ENCODE measurements at regions not wholly inside any gene's neighbourhood (a gene's known extent, or its start where the extent isn't known, plus 50 kb on each side); places are given as distances from the start of the nearest gene placed in this dataset.

GRCh38 chr5:87765009-87765408 lies 352.3 kb upstream of the CCNH start:
- no peaks in the 10 kb centered on the region for H3K36me3 ChIP-seq (ENCODE audit: control insufficient read depth, insufficient read depth, low read length)
- no peaks in the 10 kb centered on the region for H3K27me3 ChIP-seq (ENCODE audit: control insufficient read depth, insufficient read depth, low read length)
- no peaks in the 10 kb centered on the region for H3K4me1 ChIP-seq (ENCODE audit: control insufficient read depth, insufficient read depth, low read length)
- H3K9ac ChIP-seq (ENCODE audit: low read depth, low read length) = no peak overlapping the region
- H3K4me3 ChIP-seq (ENCODE audit: low read depth, low read length) = no peak overlapping the region
- H3K9me3 ChIP-seq (ENCODE audit: control insufficient read depth, insufficient read depth, low read length) = no peaks in the 10 kb centered on the region

GRCh38 chr5:87762631-87763030 lies 349.9 kb upstream of the CCNH start:
- no peaks in the 10 kb centered on the region for H3K36me3 ChIP-seq (ENCODE audit: control insufficient read depth, insufficient read depth, low read length)
- H3K9me3 ChIP-seq (ENCODE audit: control insufficient read depth, insufficient read depth, low read length) = no peaks in the 10 kb centered on the region
- H3K4me1 ChIP-seq (ENCODE audit: control insufficient read depth, insufficient read depth, low read length) = no peaks in the 10 kb centered on the region
- no peaks in the 10 kb centered on the region for H3K27me3 ChIP-seq (ENCODE audit: control insufficient read depth, insufficient read depth, low read length)
- no peak overlapping the region for H3K4me3 ChIP-seq (ENCODE audit: low read depth, low read length)
- H3K9ac ChIP-seq (ENCODE audit: low read depth, low read length) = no peak overlapping the region

- H3K9me3 ChIP-seq (ENCODE audit: control insufficient read depth, insufficient read depth, low read length) = no peaks in the 10 kb centered on the region
- H3K36me3 ChIP-seq (ENCODE audit: control insufficient read depth, insufficient read depth, low read length) = no peaks in the 10 kb centered on the region
These were observed 344.2 kb upstream of the CCNH start for GRCh38 chr5:87756951-87757350.

GRCh38 chr5:87755360-87755759 lies 342.6 kb upstream of the CCNH start:
- Histone ChIP-seq H3K4me1 (ENCODE audit: control insufficient read depth, insufficient read depth, low read length) (peaks cover 17% of the 10 kb centered on the region), H3K9ac (ENCODE audit: low read depth, low read length) (no peak overlapping the region), H3K27me3 (ENCODE audit: control insufficient read depth, insufficient read depth, low read length) (no peaks in the 10 kb centered on the region), H3K9me3 (ENCODE audit: control insufficient read depth, insufficient read depth, low read length) (no peaks in the 10 kb centered on the region), H3K4me3 (ENCODE audit: low read depth, low read length) (no peak overlapping the region), H3K36me3 (ENCODE audit: control insufficient read depth, insufficient read depth, low read length) (no peaks in the 10 kb centered on the region)

More at GRCh38 chr5:87756951-87757350, 344.2 kb upstream of the CCNH start:
- Histone ChIP-seq H3K4me1 (ENCODE audit: control insufficient read depth, insufficient read depth, low read length) (peaks cover 17% of the 10 kb centered on the region), H3K4me3 (ENCODE audit: low read depth, low read length) (no peak overlapping the region), H3K27me3 (ENCODE audit: control insufficient read depth, insufficient read depth, low read length) (no peaks in the 10 kb centered on the region), H3K9ac (ENCODE audit: low read depth, low read length) (no peak overlapping the region)

GRCh38 chr5:87754009-87754757 lies 341.5 kb upstream of the CCNH start:
- no peak overlapping the region for H3K4me3 ChIP-seq (ENCODE audit: low read depth, low read length)
- H3K36me3 ChIP-seq (ENCODE audit: control insufficient read depth, insufficient read depth, low read length) = no peaks in the 10 kb centered on the region
- peaks cover 17% of the 10 kb centered on the region for H3K4me1 ChIP-seq (ENCODE audit: control insufficient read depth, insufficient read depth, low read length)
- no peak overlapping the region for H3K9ac ChIP-seq (ENCODE audit: low read depth, low read length)
- H3K27me3 ChIP-seq (ENCODE audit: control insufficient read depth, insufficient read depth, low read length) = no peaks in the 10 kb centered on the region
- H3K9me3 ChIP-seq (ENCODE audit: control insufficient read depth, insufficient read depth, low read length) = no peaks in the 10 kb centered on the region

- H3K4me3 ChIP-seq (ENCODE audit: low read depth, low read length) = no peak overlapping the region
- peaks cover 17% of the 10 kb centered on the region for H3K4me1 ChIP-seq (ENCODE audit: control insufficient read depth, insufficient read depth, low read length)
- H3K27me3 ChIP-seq (ENCODE audit: control insufficient read depth, insufficient read depth, low read length) = no peaks in the 10 kb centered on the region
- no peaks in the 10 kb centered on the region for H3K9me3 ChIP-seq (ENCODE audit: control insufficient read depth, insufficient read depth, low read length)
- H3K36me3 ChIP-seq (ENCODE audit: control insufficient read depth, insufficient read depth, low read length) = no peaks in the 10 kb centered on the region
- no peak overlapping the region for H3K9ac ChIP-seq (ENCODE audit: low read depth, low read length)
These were observed 339.6 kb upstream of the CCNH start for GRCh38 chr5:87752362-87752761.

- H3K4me1 ChIP-seq (ENCODE audit: control insufficient read depth, insufficient read depth, low read length) = peaks cover 17% of the 10 kb centered on the region
- H3K9me3 ChIP-seq (ENCODE audit: control insufficient read depth, insufficient read depth, low read length) = no peaks in the 10 kb centered on the region
- H3K27me3 ChIP-seq (ENCODE audit: control insufficient read depth, insufficient read depth, low read length) = no peaks in the 10 kb centered on the region
- no peak overlapping the region for H3K9ac ChIP-seq (ENCODE audit: low read depth, low read length)
- H3K36me3 ChIP-seq (ENCODE audit: control insufficient read depth, insufficient read depth, low read length) = no peaks in the 10 kb centered on the region
- H3K4me3 ChIP-seq (ENCODE audit: low read depth, low read length) = no peak overlapping the region
These were observed 339.1 kb upstream of the CCNH start for GRCh38 chr5:87751824-87752223.

- no peak overlapping the region for H3K4me3 ChIP-seq (ENCODE audit: low read depth, low read length)
- no peaks in the 10 kb centered on the region for H3K9me3 ChIP-seq (ENCODE audit: control insufficient read depth, insufficient read depth, low read length)
- no peaks in the 10 kb centered on the region for H3K4me1 ChIP-seq (ENCODE audit: control insufficient read depth, insufficient read depth, low read length)
- H3K9ac ChIP-seq (ENCODE audit: low read depth, low read length) = no peak overlapping the region
- H3K27me3 ChIP-seq (ENCODE audit: control insufficient read depth, insufficient read depth, low read length) = no peaks in the 10 kb centered on the region
- H3K36me3 ChIP-seq (ENCODE audit: control insufficient read depth, insufficient read depth, low read length) = no peaks in the 10 kb centered on the region
These were observed 334.2 kb upstream of the CCNH start for GRCh38 chr5:87746891-87747377.

- H3K36me3 ChIP-seq (ENCODE audit: control insufficient read depth, insufficient read depth, low read length) = no peaks in the 10 kb centered on the region
- no peaks in the 10 kb centered on the region for H3K9me3 ChIP-seq (ENCODE audit: control insufficient read depth, insufficient read depth, low read length)
- no peak overlapping the region for H3K4me3 ChIP-seq (ENCODE audit: low read depth, low read length)
- H3K4me1 ChIP-seq (ENCODE audit: control insufficient read depth, insufficient read depth, low read length) = no peaks in the 10 kb centered on the region
- no peak overlapping the region for H3K9ac ChIP-seq (ENCODE audit: low read depth, low read length)
- no peaks in the 10 kb centered on the region for H3K27me3 ChIP-seq (ENCODE audit: control insufficient read depth, insufficient read depth, low read length)
These were observed 333.6 kb upstream of the CCNH start for GRCh38 chr5:87746341-87746740.

- Histone ChIP-seq H3K27me3 (ENCODE audit: control insufficient read depth, insufficient read depth, low read length) (no peaks in the 10 kb centered on the region), H3K36me3 (ENCODE audit: control insufficient read depth, insufficient read depth, low read length) (no peaks in the 10 kb centered on the region), H3K9me3 (ENCODE audit: control insufficient read depth, insufficient read depth, low read length) (no peaks in the 10 kb centered on the region), H3K9ac (ENCODE audit: low read depth, low read length) (no peak overlapping the region), H3K4me3 (ENCODE audit: low read depth, low read length) (no peak overlapping the region), H3K4me1 (ENCODE audit: control insufficient read depth, insufficient read depth, low read length) (no peaks in the 10 kb centered on the region)
These were observed 329.2 kb upstream of the CCNH start for GRCh38 chr5:87741881-87742280.

- no peak overlapping the region for H3K4me3 ChIP-seq (ENCODE audit: low read depth, low read length)
- H3K9me3 ChIP-seq (ENCODE audit: control insufficient read depth, insufficient read depth, low read length) = no peaks in the 10 kb centered on the region
- no peaks in the 10 kb centered on the region for H3K4me1 ChIP-seq (ENCODE audit: control insufficient read depth, insufficient read depth, low read length)
- H3K27me3 ChIP-seq (ENCODE audit: control insufficient read depth, insufficient read depth, low read length) = no peaks in the 10 kb centered on the region
- no peaks in the 10 kb centered on the region for H3K36me3 ChIP-seq (ENCODE audit: control insufficient read depth, insufficient read depth, low read length)
- no peak overlapping the region for H3K9ac ChIP-seq (ENCODE audit: low read depth, low read length)
These were observed 323.2 kb upstream of the CCNH start for GRCh38 chr5:87735923-87736322.

- Histone ChIP-seq H3K9ac (ENCODE audit: low read depth, low read length) (no peak overlapping the region), H3K4me1 (ENCODE audit: control insufficient read depth, insufficient read depth, low read length) (no peaks in the 10 kb centered on the region), H3K4me3 (ENCODE audit: low read depth, low read length) (no peak overlapping the region), H3K9me3 (ENCODE audit: control insufficient read depth, insufficient read depth, low read length) (no peaks in the 10 kb centered on the region), H3K36me3 (ENCODE audit: control insufficient read depth, insufficient read depth, low read length) (no peaks in the 10 kb centered on the region), H3K27me3 (ENCODE audit: control insufficient read depth, insufficient read depth, low read length) (no peaks in the 10 kb centered on the region)
These were observed 321.2 kb upstream of the CCNH start for GRCh38 chr5:87733897-87734296.

Measured in iPS-15b (cell line).